COLO829 (cell line): ENCODE measurements at regions not wholly inside any gene's neighbourhood (a gene's known extent, or its start where the extent isn't known, plus 50 kb on each side); places are given as distances from the start of the nearest gene placed in this dataset.
"Not testable (repeated sequence)": the region's sequence is repeated elsewhere in the genome, so short reads cannot be mapped to it uniquely, and the experiment has no call there.

ENCODE experiments used
- DNase-seq: peaks from one replicate; pipeline ENCODE4 v3.0.0; 2012; ENCODE audit warnings: low spot score

DNA sequence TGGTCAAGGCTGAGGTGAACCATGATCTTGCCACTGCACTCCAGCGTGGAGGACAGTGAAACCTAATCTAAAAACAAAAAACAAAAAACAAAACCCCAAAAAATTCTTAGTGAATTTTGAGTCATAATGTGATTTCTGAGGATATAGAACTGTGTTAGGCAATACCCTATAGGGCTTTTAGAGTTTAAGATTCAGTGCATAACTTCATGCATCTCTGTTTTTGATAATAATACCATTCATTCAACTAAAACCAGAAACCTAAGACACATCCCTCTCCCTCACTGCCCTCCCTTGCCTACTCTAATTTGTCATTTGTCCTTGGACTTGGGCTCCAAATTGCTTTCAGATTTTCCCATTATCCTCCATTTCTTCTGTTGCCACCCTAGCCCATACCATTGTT lies 405.7 kb upstream of the EDIL3 start:
- DNase-seq, result no peak

DNA sequence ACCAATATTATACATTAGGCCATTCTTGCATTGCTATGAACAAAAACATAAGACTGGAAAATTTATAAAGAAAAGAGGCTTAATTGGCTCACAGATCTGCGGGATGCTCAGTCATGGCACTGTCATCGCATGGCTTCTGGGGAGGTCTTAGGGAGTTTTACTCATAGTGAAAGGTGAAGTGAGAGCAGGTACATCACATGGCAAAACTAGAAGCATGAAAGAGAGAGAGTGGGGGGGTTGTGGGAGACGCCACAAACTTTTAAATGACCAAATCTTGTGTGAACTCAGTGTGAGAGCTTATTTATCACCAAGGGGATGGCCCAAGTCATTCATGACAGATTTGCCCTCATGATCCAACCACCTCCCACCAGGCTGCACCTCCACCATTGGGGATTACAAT lies 398.3 kb upstream of the EDIL3 start:
- no peak for DNase-seq

DNA sequence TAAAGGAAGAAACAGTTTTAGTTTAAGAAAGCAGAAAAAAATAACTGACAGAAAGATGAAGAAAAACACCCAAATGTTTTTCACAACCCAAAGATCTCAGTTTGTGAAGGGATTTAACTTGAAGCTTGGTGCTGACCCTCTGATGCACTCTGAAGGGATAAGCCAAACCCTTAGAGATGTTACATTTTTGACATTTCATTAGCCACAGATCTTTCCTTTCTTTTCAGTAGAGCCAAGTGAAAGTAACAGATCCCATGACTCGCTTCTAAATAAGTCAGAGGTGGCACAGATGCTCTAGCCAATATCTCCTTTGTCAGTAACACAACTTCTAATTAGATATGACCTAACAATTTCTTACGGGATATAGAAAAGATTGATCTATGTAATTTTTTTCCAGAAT lies 394.5 kb upstream of the EDIL3 start:
- DNase-seq, result peak; percentile 3

DNA sequence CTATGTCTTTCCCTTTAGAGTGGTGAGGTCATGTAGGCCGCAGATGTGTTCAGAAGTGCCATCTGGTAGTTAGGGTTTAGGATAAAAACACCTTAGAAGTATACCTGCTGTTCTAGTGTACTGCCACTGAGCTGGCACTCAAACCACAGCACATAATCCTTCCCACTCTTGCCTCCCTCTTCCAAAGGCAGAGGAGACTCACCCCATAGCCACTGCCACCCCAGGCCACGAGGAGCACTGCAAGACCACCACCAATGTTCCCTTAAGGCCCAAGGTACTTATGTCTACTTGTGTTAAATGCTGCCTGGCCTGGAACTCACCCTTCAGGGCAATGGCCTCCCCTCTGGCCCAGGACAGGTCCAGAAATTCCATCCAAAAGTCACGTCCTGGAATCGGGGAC lies 379.5 kb upstream of the EDIL3 start:
- DNase-seq, result no peak

DNA sequence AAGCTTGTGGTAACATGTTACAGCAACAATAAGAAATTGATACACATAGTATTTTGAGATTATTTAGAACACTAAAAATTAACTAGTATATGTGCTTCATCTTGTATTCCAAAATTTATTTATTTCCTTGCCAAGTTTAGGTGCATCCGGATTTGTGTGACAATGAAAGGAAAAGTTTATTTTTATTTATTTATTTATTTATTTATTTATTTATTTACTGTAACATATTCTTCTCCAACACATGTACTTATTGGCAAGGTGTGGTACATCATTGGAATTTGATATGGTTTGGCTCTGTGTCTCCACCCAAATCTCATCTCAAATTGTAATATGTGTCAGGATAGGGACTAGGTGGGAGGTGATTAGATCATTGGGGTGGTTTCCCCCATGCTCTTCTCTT lies 373.3 kb upstream of the EDIL3 start:
- no peak for DNase-seq

DNA sequence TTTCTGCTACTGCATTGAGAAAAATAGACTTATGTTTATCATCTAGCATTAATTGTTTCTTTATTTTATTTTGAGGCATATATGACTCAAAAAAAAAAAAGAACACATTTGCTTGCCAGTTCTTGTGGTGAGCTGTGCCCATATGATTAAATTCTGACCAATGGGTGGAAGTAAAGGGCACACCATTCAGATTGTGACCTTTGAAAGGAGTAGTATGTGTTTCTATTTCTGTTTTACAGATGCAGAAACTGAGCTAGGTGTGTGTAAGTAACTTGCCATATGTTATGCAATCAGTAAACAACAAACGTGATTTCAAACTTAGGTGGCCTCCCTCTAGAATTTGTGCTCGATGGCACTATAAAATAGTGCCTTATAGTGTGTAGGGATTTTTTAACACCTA lies 368.1 kb upstream of the EDIL3 start:
- no peak for DNase-seq

DNA sequence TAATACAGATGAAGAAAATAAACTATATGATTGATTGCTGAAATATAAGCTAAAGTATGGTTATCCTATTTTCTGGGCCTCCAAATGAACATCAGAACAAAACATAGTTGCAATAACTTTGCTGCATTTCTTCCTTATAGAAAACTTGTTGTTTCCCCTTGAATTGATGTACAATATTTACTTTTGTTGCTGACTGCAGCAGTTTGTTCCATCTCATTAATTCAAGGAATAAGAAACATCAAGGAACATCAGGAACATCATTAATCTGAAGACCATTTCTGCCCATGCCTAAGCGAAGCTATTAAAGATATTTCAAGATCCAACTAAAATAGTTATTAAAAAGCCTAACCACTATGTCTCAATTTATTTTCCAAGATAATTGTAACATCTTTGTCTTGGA lies 363.6 kb upstream of the EDIL3 start:
- no peak for DNase-seq

DNA sequence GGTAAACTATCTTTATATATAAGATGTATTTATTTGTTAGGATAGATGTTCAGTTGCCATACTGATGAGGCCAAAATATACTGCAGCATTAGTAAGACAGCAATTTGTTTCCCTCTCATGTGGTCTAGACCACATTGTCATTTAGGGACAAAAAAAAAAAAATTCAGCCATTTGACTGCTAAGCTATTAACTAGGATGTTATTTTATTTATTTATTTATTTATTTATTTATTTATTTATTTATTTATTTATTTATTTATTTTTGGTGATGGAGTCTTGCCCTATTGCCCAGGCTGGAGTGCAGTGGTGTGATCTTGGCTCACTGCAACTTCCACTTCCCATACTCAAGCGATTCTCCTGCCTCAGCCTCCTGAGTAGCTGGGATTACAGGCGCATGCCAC lies 361.6 kb upstream of the EDIL3 start:
- DNase-seq, result not testable (repeated sequence)

DNA sequence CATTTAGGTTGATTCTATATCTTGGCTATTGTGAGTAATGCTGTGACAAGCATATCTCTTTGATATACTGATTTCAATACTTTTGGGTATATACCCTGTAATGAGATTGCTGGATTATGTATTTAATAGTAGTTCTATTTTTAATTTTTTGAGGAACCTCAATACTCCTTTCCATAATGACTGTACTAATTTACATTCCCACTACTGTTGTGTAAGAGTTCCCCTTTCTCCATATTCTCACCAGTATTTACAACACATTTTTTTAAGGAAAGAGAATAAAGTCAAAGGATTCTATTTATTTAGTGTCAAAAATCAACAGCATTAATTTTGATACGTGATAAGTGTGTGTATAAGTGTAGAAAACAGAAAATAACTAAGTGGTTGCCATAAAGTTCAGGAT lies 356.4 kb upstream of the EDIL3 start:
- no peak for DNase-seq

DNA sequence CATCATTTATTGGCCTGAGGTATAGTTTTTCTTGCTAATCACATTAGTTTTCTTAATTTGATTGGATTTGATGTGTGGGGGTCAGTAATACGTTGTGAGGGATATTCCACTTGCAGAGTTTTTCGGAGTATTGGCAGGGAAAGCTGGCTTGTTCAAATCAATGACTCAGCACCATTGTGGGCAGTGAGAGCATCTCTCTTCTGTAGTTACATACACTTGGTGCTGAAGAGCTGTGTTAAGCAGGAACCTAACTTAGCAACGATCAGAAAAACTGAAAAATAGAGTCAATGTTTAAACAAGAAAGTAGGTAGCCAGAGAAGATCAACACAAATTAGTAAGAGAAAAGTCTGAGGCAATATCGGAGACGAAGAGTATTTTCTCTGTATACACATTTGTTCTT lies 344.6 kb upstream of the EDIL3 start:
- DNase-seq, result no peak

DNA sequence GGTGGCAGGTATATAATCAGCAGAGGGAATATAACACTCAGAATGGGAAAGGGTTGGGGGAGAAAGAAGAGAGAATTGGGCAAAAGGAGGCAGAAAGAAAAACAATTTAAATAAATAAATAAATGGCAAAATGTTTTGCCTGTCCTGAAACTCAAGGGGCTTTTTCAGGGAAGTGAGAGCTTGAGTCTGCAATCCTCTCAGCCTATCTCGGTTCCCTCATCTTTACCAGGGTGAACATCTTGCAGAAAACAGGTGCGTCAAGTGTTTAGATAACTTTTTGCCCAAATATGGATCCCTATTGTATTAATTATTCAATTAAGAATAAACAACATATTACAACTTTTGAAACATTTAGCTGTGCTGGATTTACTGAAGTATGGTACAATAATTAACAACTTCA lies 343.0 kb upstream of the EDIL3 start:
- DNase-seq, result no peak

DNA sequence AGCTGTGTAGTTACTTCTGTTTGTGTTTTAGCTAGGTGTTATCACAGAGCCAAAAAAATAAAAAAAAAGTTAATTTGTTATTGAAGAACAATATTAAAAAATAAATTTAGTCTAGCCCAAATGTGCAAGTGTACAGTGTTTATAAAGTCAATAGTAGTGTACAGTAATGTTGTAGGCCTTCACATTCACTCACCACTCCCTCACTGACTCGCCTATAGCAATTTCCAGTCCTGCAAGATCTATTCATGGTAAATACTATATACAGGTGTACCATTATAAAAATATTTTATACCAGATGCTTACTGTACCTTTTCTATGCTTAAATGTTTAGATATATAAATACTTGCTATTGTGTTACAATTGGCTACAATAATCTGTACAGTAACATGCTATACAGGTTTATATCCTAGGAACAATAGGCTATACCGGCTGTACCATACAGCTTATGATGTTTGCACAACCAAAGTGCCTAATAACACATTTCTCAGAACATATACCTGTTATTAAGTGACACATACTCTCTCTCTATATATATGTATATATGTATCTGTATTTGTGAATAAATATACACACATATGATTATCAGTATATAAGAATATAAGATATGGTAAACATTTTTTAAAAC lies 341.4 kb upstream of the EDIL3 start:
- DNase-seq, result no peak

DNA sequence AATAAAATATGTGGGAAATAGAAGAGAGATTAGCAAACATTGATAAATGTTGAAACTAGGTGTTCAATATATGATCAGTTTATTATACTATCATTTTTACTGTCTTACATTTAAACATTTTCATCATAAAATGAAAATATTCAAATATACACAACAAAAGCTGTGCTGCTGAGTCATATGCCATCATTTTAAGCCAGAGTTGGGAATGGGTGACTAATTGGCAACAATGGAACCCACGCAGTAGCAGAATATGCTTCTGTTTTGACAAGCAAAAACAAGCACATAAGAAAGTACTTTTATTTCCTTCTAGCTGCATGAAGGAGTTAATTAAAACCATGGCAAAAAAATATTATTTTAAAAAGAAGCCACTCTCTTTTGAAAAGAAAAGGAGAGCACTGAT lies 340.0 kb upstream of the EDIL3 start:
- peak; percentile 18 for DNase-seq

DNA sequence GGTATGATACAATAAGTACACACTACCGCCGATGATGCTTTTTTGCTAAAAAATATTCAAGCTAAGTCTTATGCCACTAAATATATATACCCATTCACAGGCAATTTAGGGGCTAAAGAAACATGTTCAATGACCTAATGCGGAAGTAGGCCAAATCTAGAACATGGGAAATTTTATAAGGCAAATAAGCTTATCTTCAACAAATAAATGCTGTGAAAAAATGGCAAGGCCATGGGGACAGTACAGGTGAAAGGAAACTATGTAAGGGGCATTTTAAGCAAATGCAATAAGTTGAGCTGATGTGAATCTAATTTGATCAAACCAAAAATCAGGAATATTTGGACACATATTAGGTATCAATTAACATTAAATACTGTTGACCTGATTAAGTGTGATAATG lies 339.5 kb upstream of the EDIL3 start:
- no peak for DNase-seq

DNA sequence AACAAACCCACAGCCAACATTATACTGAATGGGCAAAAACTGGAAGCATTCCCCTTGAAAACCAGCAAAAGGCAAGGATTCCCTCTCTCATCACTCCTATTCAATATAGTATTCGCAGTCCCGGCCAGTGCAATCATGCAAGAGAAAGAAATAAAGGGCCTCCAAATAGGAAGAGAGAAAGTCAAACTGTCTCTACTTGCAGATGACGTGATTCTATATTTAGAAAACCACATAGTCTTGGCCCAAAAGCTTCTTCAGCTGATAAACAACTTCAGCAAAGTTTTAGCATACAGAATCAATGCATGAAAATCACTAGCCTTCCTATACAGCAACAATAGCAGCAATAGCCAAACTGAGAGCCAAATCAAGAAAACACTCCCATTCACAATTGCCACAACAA lies 333.7 kb upstream of the EDIL3 start:
- no peak for DNase-seq

DNA sequence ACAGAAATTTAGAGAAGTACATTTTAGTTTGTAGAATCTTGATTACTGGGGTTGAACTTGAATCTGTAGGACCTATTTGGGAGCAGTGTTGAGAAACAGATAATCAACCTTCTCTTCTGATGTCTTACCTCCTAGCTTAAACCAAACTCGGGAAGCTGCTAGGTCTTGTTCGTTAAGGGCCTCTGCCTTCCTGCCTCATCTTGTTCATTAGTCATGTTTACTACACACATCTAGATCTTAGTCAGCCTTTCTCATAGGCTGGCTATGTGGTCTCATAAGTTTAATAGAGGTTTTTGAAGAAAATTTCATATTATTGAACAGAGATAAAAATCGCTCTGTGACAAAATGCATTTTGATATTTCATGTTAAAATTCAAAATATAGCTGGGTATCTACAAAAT lies 331.0 kb upstream of the EDIL3 start:
- DNase-seq, result no peak

DNA sequence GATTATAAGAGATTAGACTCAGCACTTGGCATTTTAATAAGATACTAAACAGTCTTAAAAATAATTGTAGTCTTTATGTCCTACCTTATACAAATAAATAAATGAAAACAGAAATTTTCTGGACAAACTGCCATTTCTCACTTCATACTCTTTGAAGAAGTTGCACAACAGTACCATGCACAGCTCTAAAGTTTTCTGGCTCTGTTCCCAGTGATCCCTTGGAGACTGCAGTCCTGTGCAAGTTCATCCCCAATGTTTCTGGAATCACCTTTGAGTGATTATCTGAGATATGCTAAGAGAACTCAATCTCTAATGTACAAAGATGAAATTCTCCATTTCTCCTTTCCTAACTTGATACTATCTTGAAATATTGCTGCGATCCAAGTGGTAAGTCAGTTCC lies 330.4 kb upstream of the EDIL3 start:
- DNase-seq, result no peak

DNA sequence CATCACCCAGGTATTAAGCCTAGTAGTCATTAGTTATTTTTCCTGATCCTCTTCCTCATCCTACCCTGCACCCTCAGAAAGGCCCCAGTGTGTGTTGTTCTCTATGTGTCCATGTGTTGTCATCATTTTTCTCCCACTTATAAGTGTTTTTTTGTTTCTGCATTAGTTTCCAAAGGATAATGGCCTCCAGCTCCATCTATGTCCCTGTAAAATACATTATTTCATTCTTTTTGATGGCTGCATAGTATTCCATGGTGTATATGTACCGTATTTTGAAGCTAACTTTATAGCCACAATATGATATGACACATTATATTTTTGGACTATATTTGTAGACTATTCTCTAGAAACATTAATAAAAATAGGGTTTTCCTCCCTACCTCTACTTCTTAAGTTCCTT lies 324.4 kb upstream of the EDIL3 start:
- no peak for DNase-seq

DNA sequence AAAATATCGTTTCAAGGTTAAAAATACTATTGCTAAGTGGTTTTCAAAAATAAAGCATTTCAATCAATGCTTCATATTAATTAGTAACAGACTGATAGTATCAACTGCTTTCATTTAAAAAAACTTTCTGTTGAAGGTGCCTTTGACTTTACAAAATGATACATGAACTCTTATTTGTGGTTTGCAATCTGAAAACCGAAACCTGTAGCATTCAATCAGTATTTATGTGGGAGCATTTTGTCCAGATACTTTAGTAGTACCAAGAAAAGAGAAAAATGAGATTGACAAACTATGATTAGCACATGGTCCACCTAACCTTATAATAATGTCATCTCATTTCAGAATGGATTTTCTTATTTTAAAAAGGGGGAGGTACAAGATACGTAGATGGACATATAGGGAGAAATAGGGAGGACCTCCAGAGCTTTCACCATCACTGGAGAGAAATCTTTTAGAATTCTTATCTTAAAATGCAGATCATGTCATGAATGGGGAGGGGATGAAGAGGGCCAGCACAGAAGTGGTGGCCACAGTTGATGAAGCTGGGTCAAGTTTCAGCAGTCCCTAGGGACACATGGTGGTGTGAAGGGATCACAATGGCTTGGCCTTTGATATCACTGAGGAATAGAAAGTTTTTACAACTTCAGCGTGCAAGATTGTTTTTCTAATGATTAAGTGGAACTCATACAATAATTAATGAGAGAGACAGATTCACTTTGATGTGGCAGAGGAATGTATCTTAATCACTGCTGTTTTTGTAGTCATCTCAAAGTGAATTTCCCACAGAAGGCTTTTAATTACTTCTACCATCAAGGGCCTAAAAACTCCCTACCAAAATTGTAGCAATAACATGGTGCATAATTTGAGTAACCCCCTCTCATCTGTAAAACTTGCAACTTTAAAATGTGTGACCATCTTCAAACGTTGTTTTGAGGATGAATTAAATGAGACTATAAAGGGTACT lies 322.3 kb upstream of the EDIL3 start:
- DNase-seq, result no peak

DNA sequence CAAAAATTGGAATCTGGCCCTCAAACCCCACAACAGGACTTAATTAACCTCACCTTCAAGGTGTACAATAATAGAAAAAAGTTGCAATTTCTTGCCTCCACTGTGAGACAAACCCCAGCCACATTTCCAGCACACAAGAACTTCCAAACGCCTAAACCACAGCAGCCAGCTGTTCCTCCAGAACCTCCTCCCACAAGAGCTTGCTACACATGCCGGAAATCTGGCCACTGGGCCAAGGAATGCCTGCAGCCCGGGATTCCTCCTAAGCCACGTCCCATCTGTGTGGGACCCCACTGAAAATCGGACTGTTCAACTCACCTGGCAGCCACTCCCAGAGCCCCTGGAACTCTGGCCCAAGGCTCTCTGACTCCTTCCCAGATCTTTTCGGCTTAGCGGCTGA lies 315.9 kb upstream of the EDIL3 start:
- DNase-seq, result not testable (repeated sequence)

DNA sequence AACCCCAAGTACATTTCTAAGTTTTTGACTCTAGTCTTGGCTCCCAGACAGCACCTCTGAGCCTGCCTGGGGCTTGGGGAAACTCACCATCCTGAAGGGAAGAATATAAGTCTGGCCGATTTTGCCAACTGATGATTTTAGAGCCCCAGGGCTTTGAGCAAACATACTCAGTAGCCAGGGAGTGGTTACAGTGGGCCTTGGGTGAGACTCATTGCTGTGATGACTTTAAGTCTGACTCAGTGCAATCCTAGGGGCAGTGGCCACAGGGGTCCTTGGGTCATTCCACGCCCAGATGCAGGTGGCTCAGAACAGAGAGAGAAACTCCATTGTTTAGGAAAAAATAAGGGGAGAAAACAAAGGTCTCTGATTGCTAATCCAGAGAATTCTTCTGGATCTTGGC lies 312.0 kb upstream of the EDIL3 start:
- no peak for DNase-seq

DNA sequence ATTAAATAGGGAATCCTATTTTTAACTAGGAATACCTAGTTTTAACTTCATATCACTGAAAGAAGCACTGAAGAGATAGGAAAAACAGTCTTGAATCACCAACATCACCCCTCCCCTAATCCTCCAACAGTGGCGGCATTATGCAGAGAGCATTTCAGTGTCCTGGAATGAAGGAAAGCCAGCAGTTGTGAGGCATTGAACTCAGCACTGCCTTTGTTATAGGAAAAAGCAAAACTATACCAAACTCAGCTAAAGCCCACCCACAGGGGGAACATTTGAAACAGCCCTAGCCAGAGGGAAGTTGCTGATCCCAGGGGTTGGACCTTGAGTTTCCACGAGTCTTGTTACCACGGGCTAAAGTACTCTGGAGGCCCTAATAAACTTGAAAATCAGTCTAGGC lies 310.6 kb upstream of the EDIL3 start:
- no peak for DNase-seq

DNA sequence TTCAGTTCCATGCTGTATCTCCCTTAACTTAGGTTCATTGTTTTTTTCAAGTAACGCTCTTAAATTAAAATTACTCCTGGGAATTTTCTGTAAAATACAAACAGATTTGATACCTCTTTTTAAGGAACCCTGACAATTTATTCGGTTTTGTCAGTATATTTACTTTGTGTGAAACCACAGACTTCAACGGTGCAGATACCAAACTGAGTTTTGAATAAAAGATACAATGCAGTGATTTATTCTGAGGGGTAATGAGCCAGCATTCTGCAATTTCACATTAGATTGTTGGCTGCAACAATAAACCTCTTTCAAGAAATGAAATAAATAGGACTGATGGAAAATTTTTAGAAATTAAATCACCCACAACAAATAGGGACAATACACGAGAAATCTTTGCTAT lies 308.6 kb upstream of the EDIL3 start:
- DNase-seq, result peak; percentile 22

DNA sequence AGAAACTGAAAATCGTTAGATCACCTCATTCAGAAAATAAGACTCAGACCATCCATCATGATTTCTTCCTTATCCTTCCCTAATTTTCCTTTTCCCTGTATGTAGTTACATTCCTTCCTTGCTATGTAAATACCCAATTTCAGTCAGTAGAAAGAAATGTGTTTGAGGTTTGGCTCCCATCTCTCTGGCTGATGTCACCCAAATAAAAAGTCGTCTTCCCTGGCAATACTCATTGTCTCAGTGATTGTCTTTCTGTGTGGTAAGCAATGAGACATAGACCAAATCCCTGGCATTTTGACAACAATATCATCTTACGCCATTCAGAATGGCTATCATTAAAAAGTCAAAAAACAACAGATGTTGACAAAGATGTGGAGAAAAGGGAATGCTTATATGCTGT lies 303.9 kb upstream of the EDIL3 start:
- DNase-seq, result no peak
